ENCODE measurements at regions not wholly inside any gene's neighbourhood (a gene's known extent, or its start where the extent isn't known, plus 50 kb on each side); places are given as distances from the start of the nearest gene placed in this dataset.

DNA sequence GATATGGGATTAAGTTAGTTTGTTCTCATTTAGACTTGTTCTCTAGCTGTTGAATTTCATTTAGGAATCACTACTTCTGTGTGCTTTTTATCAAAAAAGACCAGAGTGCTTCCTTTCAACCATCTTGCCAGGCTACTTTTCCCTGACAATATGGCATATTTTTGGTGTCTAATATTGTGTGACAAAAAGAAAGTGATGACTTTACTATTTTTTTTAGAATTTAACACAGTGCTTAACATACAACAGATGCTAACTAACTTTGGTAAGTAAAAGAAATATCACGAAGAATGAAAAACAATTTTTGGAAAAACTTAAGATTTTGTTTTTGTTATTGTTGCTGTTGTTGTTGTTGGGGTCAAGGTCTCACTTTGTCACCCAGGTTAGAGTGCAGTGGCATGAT lies 462.2 kb upstream of the PABPC4L start:
- TF ChIP-seq POLR2A (IDR thresholded peaks at IDR 0.05) = no peak
- TF ChIP-seq, protein P1, sequence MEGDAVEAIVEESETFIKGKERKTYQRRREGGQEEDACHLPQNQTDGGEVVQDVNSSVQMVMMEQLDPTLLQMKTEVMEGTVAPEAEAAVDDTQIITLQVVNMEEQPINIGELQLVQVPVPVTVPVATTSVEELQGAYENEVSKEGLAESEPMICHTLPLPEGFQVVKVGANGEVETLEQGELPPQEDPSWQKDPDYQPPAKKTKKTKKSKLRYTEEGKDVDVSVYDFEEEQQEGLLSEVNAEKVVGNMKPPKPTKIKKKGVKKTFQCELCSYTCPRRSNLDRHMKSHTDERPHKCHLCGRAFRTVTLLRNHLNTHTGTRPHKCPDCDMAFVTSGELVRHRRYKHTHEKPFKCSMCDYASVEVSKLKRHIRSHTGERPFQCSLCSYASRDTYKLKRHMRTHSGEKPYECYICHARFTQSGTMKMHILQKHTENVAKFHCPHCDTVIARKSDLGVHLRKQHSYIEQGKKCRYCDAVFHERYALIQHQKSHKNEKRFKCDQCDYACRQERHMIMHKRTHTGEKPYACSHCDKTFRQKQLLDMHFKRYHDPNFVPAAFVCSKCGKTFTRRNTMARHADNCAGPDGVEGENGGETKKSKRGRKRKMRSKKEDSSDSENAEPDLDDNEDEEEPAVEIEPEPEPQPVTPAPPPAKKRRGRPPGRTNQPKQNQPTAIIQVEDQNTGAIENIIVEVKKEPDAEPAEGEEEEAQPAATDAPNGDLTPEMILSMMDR (IDR thresholded peaks at IDR 0.05) = no peak
- no peak for DNase-seq
- Histone ChIP-seq H3K36me3 (no peaks in the 10 kb centered on the region), H3K4me1 (no peaks in the 10 kb centered on the region), H3K4me3 (no peak overlapping the region), H3K27me3 (no peaks in the 10 kb centered on the region), H3K9me3 (no peaks in the 10 kb centered on the region), H3K27ac (no peak overlapping the region)
- 82 to 95% methylated on average over 1 of the region's 1 CpG for WGBS, 2 donors
- intact Hi-C loops (cut with DNase I) = no loop called here

DNA sequence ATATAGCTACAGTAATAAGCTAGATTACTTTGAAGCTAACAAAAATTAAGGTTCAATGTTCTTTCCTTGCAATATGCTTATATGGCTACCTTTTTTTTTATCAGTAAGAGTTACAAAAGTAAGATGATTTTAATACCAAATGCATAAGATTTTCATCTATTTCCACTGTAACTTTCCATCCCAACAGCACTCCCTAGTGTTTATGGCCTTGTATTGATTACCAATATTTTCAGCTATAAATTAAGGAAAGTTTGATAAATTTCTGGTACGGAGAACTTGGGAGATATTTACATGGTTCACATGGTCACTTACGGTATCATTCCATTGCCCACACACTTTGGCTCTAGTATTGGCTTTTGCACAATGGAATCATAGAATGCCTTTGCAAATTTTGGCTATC lies 448.9 kb upstream of the PABPC4L start:
- no peaks in the 10 kb centered on the region for H3K36me3 ChIP-seq
- WGBS, 2 donors = 90% methylated on average over 2 of the region's 2 CpGs
- intact Hi-C loops (cut with DNase I) = no loop called here
- no peak overlapping the region for H3K4me3 ChIP-seq
- no peaks in the 10 kb centered on the region for H3K4me1 ChIP-seq
- H3K27ac ChIP-seq = no peak overlapping the region
- no peaks in the 10 kb centered on the region for H3K27me3 ChIP-seq
- TF ChIP-seq POLR2A (IDR thresholded peaks at IDR 0.05) = no peak
- TF ChIP-seq, protein P1 (IDR thresholded peaks at IDR 0.05) = no peak
- no peak for DNase-seq
- no peaks in the 10 kb centered on the region for H3K9me3 ChIP-seq

DNA sequence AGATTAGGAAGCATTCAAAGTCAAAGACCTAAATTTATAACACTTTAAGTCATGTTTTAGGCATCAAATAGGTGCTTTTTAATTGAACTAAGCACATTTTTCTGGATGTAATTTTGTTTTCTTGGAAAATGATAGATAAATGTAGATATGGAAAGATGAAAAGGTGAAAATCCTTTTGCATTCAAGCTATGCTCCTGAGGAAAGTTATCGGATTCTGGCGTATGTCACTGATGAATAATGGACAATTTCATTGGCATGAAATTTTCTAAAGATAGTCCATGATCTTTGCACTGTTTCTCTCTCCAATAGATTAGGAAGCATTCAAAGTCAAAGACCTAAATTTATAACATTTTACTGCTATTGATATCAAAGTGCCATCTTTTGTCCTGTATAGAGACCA lies 444.2 kb upstream of the PABPC4L start:
- no peaks in the 10 kb centered on the region for H3K27me3 ChIP-seq
- no peaks in the 10 kb centered on the region for H3K36me3 ChIP-seq
- no peak overlapping the region for H3K27ac ChIP-seq
- TF ChIP-seq, protein P1 (IDR thresholded peaks at IDR 0.05) = no peak
- no peak for TF ChIP-seq POLR2A (IDR thresholded peaks at IDR 0.05)
- DNase-seq = no peak
- intact Hi-C loops (cut with DNase I) = no loop called here
- WGBS, 2 donors = 96 to 98% methylated on average over 2 of the region's 2 CpGs
- no peak overlapping the region for H3K4me3 ChIP-seq
- no peaks in the 10 kb centered on the region for H3K9me3 ChIP-seq
- no peaks in the 10 kb centered on the region for H3K4me1 ChIP-seq

DNA sequence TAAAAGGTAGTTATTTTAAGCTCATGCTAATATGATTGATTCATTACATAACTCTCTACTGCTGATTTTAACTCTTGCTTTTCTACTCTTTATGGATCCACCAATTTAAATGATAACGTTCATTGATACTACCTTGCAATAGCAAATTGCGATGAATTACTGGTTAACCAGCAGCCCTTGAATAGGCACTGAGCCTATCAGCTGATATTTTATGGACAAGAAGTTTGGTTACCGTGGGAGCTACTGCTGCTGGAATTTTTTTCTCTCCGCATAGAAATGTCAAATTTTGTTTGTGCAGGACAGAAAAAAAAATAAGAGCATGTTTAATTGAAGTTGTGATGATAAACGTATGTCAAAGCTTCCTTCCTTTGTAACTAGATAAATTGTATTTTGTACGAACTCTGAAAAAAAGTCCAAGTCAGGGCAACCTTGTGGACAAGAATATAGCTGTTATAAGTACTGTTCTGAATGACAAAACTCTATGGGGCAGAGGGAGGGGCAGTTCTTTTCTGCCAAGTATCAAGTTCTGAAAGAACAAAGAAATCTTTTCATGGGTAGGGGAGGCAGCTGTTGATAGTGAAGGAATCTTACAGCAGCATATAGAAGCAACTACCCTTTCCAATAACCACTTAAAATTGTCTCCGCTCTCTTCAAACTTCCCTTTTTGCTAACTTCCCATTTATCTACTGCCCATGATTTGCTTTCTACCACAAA lies 434.9 kb upstream of the PABPC4L start:
- intact Hi-C loops (cut with DNase I) = no loop called here
- Histone ChIP-seq H3K4me3 (no peak overlapping the region), H3K9me3 (no peaks in the 10 kb centered on the region), H3K27me3 (no peaks in the 10 kb centered on the region), H3K4me1 (no peaks in the 10 kb centered on the region), H3K27ac (no peak overlapping the region), H3K36me3 (no peaks in the 10 kb centered on the region)
- TF ChIP-seq, protein P1 (IDR thresholded peaks at IDR 0.05) = no peak
- no peak for TF ChIP-seq POLR2A (IDR thresholded peaks at IDR 0.05)
- 52 to 65% methylated on average over 7 of the region's 7 CpGs for WGBS, 2 donors
- no peak for DNase-seq

DNA sequence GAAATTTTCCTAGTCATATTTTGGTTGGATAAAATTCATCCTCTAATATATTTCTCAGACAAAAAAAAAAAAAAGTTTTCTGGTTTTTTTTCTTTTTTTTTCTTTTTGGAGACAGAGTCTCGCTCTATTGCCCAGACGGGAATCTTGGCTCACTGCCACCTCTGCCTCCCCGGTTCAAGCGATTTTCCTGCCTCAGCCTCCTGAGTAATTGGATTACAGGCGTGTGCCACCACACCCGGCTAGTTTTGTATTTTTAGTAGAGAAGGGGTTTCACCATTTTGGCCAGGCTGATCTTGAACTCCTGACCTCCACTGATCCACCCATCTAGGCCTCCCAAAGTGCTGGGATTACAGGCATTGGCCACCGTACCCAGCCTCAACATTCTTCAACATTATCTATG lies 432.7 kb upstream of the PABPC4L start:
- Histone ChIP-seq H3K27me3 (no peaks in the 10 kb centered on the region), H3K9me3 (no peaks in the 10 kb centered on the region), H3K27ac (no peak overlapping the region), H3K36me3 (no peaks in the 10 kb centered on the region), H3K4me1 (no peaks in the 10 kb centered on the region), H3K4me3 (no peak overlapping the region)
- 52 to 64% methylated on average over 6 to 7 of the region's 7 CpGs for WGBS, 2 donors
- no peak for DNase-seq
- intact Hi-C loops (cut with DNase I) = no loop called here
- no peak for TF ChIP-seq POLR2A (IDR thresholded peaks at IDR 0.05)
- TF ChIP-seq, protein P1 (IDR thresholded peaks at IDR 0.05) = no peak
